ENCODE measurements at regions not wholly inside any gene's neighbourhood (a gene's known extent, or its start where the extent isn't known, plus 50 kb on each side); places are given as distances from the start of the nearest gene placed in this dataset.
"Not testable (repeated sequence)": the region's sequence is repeated elsewhere in the genome, so short reads cannot be mapped to it uniquely, and the experiment has no call there.

DNA sequence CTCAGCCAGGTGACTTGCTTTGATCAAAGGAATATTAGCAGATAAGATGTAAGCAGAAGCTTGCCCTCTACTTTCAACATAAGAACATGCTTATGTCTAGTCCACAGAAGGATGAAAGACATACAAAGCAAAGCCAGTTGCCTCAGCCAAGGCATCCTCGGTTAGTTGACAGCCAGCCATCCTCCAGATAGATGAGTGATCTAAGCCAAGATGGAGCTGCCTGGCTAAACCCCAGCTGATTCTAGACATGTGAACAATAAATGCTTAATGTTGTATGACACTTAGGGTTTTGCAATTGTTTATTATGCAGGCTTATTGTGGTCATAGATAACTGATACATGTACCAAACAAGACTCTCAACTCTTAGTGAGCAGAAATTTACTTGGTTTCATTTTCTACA is 157.6 kb upstream of the TMTC2 start:
- DNase-seq, result peak in 1 of 2 donors; percentile 8

GRCh38 chr12:82529954-82530353 is 156.8 kb upstream of the TMTC2 start:
- no peak for DNase-seq

DNA sequence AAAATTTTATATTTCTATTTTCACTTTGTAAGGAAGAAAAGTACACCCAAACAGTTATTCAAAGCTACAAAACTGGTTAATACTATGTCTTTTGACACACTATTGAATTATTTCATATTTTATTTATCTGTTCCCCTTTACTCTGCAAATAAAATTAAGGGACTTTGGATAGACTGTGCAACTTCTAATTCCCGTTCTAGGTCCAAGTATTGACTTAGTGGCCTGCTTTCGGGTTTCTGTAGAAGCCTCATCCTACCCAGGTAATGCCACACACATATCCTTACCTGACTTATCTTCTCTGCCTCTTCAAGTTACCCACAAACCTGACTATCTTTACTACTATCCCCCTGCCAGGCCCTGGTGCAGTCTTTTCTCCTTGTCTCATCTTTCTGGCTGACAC is 156.3 kb upstream of the TMTC2 start:
- no peak for DNase-seq

DNA sequence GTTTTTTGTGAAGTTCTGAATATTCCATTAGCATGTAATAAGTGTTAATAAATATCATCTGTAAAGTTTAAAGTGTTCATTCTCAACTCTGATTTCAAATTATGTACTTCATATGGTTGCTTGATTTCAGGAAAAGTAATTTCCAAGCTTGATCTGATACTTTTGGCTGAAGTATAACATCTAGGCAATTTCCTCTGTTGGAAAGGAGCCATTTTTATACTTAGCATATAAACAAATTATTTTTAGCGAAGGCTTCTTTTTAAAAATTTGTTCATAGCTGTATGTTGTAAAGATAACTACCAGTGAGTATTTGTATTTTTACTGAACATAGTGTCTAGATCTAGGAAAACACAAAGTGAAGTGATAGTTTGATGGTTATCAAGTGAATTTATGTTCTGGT is 153.4 kb upstream of the TMTC2 start:
- DNase-seq, result no peak

DNA sequence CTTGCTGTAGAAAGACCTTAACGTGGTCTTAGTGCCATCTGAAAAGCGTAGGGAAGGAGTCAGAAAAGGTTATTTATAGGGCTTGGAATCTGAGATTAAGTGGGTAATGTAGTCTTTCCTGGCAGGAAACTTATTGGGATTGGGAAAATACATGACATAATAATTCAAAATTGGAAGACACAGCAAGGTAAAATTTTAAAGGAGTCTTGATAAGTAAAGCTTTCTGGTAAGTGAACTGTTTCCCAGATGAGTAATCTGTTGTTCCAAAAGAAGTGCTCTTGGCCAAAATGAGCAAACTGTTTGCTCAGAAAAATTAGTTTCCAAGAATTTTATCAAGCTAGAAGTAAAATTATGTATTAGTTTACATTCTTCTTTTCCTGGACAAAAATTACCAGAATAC is 149.3 kb upstream of the TMTC2 start:
- no peak for DNase-seq

GRCh38 chr12:82554529-82554928 is 132.2 kb upstream of the TMTC2 start:
- no peak for DNase-seq

GRCh38 chr12:82555699-82556098 is 131.0 kb upstream of the TMTC2 start:
- no peak for DNase-seq

DNA sequence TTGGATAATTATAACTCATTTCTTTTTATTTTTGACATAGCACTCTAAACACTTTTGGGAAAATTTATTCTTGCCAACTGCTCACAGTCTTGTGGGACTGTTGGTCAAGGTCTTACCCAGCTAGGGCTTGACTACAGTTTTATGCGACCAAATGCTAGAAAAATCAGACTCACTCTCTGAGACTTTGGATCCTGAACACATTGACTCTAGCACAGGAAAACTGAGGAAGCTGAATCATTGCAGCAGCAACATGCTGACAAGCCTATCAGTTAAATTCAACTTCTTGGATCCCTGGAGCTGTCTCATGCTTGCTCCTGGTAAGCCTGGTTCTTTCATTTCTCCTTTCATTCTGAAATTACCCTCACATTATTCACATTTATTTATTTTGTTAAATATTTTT is 120.7 kb upstream of the TMTC2 start:
- DNase-seq, result no peak

GRCh38 chr12:82567688-82568087 is 119.0 kb upstream of the TMTC2 start:
- DNase-seq, result no peak

GRCh38 chr12:82574191-82574590 is 112.5 kb upstream of the TMTC2 start:
- no peak for DNase-seq

GRCh38 chr12:82578725-82579124 is 108.0 kb upstream of the TMTC2 start:
- no peak for DNase-seq

GRCh38 chr12:82583756-82584155 is 103.0 kb upstream of the TMTC2 start:
- no peak for DNase-seq

- no peak for DNase-seq
These were observed 93.6 kb upstream of the TMTC2 start for GRCh38 chr12:82593143-82593542.

GRCh38 chr12:82593901-82594396 is 92.8 kb upstream of the TMTC2 start:
- peak in 1 of 2 donors; percentile 37 for DNase-seq

DNA sequence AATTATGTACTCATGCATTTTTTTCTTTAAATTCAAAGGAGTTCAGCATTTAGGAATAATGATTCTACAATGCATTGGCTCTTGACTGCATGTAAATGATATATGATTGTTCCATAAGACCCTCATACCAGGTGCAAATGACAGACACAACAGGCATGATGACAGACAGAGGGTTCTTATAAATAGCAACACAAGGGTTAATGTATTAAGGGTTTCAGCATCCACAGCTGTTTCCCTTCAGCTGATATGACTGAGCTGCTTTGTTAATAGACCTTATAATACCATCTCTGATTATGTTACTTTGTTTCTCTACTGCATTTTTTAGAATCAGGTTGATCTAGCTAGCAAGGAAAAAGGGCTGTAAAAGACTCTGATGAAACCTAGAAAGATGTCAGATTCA is 90.8 kb upstream of the TMTC2 start:
- DNase-seq, result no peak

GRCh38 chr12:82596483-82596882 is 90.2 kb upstream of the TMTC2 start:
- DNase-seq, result peak in 1 of 2 donors; percentile 0

GRCh38 chr12:82600379-82600778 is 86.3 kb upstream of the TMTC2 start:
- DNase-seq, result no peak

DNA sequence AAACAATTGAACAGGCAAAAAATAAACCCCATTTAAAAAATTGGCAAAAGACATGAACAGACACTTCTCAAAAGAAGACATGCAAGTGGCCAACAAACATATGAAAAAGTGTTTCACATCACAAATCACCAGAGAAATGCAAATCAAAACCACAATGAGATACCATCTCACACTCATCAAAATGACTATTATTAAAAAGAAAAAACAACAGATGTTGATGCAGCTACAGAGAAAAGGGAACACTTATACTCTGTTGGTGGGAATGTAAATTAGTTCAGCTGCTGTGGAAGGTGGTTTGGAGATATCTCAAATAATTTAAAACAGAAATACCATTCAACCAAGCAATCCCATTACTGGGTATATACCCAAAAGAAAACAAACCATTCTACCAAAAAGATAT is 83.1 kb upstream of the TMTC2 start:
- not testable (repeated sequence) for DNase-seq

GRCh38 chr12:82605115-82605514 is 81.6 kb upstream of the TMTC2 start:
- DNase-seq, result no peak

- no peak for DNase-seq
These were observed 78.0 kb upstream of the TMTC2 start for GRCh38 chr12:82608706-82609105.

DNA sequence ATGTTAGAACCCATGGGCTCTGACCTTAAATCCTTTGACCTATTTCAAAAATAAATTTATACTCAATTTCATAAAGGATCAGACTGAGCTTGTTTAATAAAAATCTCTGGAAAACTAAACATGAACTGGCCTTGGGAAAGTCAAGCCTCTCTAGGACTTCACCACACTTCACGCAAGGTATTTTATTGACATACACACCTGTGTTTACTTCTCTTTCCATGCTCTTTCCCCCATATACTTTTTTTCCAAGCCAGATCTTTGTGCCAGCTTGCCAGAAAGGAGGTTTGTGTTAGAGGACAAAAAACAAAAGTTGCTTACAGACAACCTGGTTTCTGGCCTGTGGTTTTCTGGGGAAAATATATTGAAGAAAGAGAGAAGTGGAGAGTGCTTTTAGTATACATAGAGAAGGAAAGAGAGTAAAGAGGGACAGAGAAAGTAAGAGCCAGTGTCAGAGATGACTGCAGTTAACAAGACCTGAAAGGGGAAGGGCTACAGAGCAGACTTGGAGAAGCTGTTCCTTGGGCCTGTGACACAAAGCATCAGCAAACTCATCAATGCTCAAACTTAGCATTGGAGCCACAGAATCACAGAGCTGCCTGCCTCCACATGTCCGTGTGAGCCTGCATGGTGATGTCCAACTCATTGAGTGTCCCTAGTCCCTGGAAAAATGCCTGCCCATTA is 77.3 kb upstream of the TMTC2 start:
- DNase-seq, result no peak

DNA sequence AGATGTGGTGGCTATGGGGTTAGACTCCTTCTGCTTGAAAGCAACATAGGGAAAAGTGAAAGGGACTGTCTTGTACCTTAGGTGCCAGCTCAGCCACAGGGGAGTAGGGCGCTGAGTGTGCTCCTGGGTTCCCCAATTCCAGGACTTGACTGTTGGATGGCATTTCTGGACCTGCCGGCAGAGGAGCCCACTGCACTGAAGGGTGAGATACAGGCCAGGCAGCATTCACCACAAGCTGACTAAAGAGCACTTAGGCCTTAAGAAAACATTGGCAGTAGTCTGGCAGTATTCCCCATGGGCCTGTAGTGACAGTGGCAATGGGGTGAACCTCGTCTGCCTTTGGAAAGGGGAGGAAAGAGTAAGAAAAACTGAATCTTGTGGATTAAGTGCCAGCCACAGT is 67.1 kb upstream of the TMTC2 start:
- no peak for DNase-seq

- DNase-seq, result no peak
These were observed 65.8 kb upstream of the TMTC2 start for GRCh38 chr12:82620917-82621316.

DNA sequence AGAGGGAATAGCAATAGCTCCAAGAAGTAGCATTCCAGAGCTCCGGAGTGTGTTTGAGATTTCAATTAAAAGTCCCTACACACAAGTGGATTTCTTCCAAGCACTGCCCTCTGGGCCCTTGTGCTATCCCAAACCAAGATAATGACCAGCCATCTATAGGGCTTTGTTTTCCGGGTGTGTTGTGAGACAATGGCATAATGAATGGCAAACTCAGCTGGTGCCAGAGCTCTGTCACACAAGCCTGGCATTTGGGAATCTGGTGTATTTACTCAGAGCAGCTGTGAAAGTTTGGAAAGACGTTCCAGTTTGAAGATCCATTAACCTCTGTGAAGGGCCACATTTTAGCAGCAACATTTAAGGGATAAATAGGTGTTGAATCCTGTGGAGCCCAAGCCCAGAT is 61.2 kb upstream of the TMTC2 start:
- peak; percentile 73 to 93 for DNase-seq

DNA sequence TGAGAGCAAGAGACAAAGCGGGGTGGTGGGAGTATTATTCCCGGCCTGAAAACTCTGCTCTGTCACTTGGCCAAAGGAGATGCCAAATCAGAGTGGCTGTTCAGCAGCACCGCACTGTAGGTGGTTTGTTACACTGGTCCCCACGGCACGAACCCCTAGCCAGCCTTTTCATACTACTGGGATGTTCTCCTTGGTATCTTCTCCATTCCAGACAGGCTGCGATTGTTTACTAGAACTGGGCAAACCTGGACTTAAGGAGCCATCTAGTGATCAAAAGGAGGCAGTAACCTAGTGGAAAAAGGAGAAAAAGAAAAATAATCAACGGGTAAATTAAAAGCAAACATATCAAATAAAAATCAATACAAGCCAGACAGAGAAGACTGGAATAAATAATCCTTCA is 58.9 kb upstream of the TMTC2 start:
- DNase-seq, result peak in 1 of 2 donors; percentile 17
